ENCODE measurements at regions not wholly inside any gene's neighbourhood (a gene's known extent, or its start where the extent isn't known, plus 50 kb on each side); places are given as distances from the start of the nearest gene placed in this dataset.

- TF ChIP-seq SKIL (CRISPR knock-in tag; IDR thresholded peaks at IDR 0.05; ENCODE audit: borderline replicate concordance) (no peak), ZNF569 (CRISPR knock-in tag; IDR thresholded peaks at IDR 0.05; ENCODE audit: borderline replicate concordance) (no peak)
Observed at GRCh38 chr7:112610636-112611035, 129.8 kb downstream of the LSMEM1 start (continued).

- H3K4me3 ChIP-seq (replicated peaks in 1 of 3; ENCODE audit: insufficient read depth in 1 of 3, low read depth in 2 of 3, low read length in 3 of 3), result no peak overlapping the region
- H3K36me3 ChIP-seq (replicated peaks in 1 of 2; ENCODE audit: control insufficient read depth in 1 of 2, insufficient read depth in 2 of 2, low read length in 2 of 2), result no peaks in the 10 kb centered on the region
- H3K9ac ChIP-seq (ENCODE audit: insufficient read depth, low read depth, low read length), result no peak overlapping the region
- in situ Hi-C loops (cut with HindIII; ENCODE audit: extremely low pct_ligation_motif_present, low pct_unique_long_range_greater_than_20kb), result no loop called here
- no peak overlapping the region for H3K4me2 ChIP-seq (ENCODE audit: low read depth, low read length)
- ATAC-seq (no peak), FAIRE-seq (no peak), DNase-seq (ENCODE audit: low spot score) (no peak)
- ChIA-PET POLR2A (no interaction called here), CTCF (ENCODE audit: low intra/inter-chr PET ratio, low total read pairs) (no interaction called here)
- no peaks in the 10 kb centered on the region for H3K79me2 ChIP-seq (ENCODE audit: insufficient read depth, low read length)
- H3K27ac ChIP-seq (ENCODE audit: extremely low read length, insufficient read depth, low read length), result no peak overlapping the region
- no peak overlapping the region for H2AFZ ChIP-seq (ENCODE audit: low read length)
- TF ChIP-seq ZNF451 (CRISPR knock-in tag; IDR thresholded peaks at IDR 0.05), result no peak
- no peak for TF ChIP-seq NKX3-1 (CRISPR knock-in tag; IDR thresholded peaks at IDR 0.05)
- TF ChIP-seq BCL6 (CRISPR knock-in tag; IDR thresholded peaks at IDR 0.05), result no peak
- TF ChIP-seq MIER3 (CRISPR knock-in tag; IDR thresholded peaks at IDR 0.05; ENCODE audit: borderline replicate concordance), result no peak
- TF ChIP-seq GABPB1 (CRISPR knock-in tag; IDR thresholded peaks at IDR 0.05), result no peak
- no peak for TF ChIP-seq ZNF749 (CRISPR knock-in tag; IDR thresholded peaks at IDR 0.05; ENCODE audit: borderline replicate concordance)
- no peak for TF ChIP-seq NFATC3 (CRISPR knock-in tag; IDR thresholded peaks at IDR 0.05)
- TF ChIP-seq SNAPC2 (CRISPR knock-in tag; IDR thresholded peaks at IDR 0.05), result no peak
- TF ChIP-seq ZFY (CRISPR knock-in tag; IDR thresholded peaks at IDR 0.05), result no peak
- TF ChIP-seq ZSCAN25 (CRISPR knock-in tag; IDR thresholded peaks at IDR 0.05), result no peak
- no peak for TF ChIP-seq CC2D1A (CRISPR knock-in tag; IDR thresholded peaks at IDR 0.05)
- no peak for TF ChIP-seq HBP1 (CRISPR knock-in tag; IDR thresholded peaks at IDR 0.05; ENCODE audit: low read depth)
- TF ChIP-seq SRF (IDR thresholded peaks at IDR 0.05; ENCODE audit: low read depth, low read length), result no peak
- no peaks in the 10 kb centered on the region for H3K4me1 ChIP-seq (ENCODE audit: insufficient read depth, low read length)
- BruUV-seq (replicated peaks), result no TSS peak
- no peaks in the 10 kb centered on the region for H3K9me3 ChIP-seq (ENCODE audit: low read length)
- no peaks in the 10 kb centered on the region for H4K20me1 ChIP-seq (ENCODE audit: insufficient read depth, low read length)
- H3K27me3 ChIP-seq (ENCODE audit: control insufficient read depth in 1 of 2, insufficient read depth in 2 of 2, low read length in 2 of 2), result no peaks in the 10 kb centered on the region
- intact Hi-C loops (cut with micrococcal nuclease; ENCODE audit: unreplicated experiment), result no loop called here
- 5% methylated on average over 2 of the region's 2 CpGs for WGBS (ENCODE audit: low lambda C conversion rate)
Observed at GRCh38 chr7:112615701-112616100, 134.9 kb downstream of the LSMEM1 start.

Measured in HepG2 (cell line).